Neutrophil (primary cell): ENCODE measurements at regions not wholly inside any gene's neighbourhood (a gene's known extent, or its start where the extent isn't known, plus 50 kb on each side); places are given as distances from the start of the nearest gene placed in this dataset.

ENCODE experiments used
- H3K27ac ChIP-seq: fragments of 200-600 bp; sonication (generic); 2 replicates; pipeline ENCODE4 v1.5.1; 2016; ENCODE audit warnings: mild to moderate bottlenecking, moderate library complexity
- H3K27me3 ChIP-seq: fragments of 200-600 bp; sonication (generic); 2 replicates; pipeline ENCODE4 v1.6.0; 2016; ENCODE audit warnings: mild to moderate bottlenecking
- H3K36me3 ChIP-seq: fragments of 200-600 bp; sonication (generic); 2 replicates; pipeline ENCODE4 v1.5.1; 2017
- H3K4me1 ChIP-seq, 2 experiments: fragments of 200-600 bp in 1 of 2; sonication (generic) in 1 of 2; 1 replicate in 1 of 2; 2 replicates in 1 of 2; pipeline versions ENCODE4 v1.5.1 to v1.6.1; 2013 to 2016; ENCODE audit warnings: low read depth in 1 of 2, low read length in 1 of 2, mild to moderate bottlenecking in 1 of 2, moderate library complexity in 1 of 2; ENCODE audit not compliant: control insufficient read depth in 1 of 2, insufficient read depth in 1 of 2
- H3K4me3 ChIP-seq, 2 experiments: fragments of 200-600 bp in 1 of 2; sonication (generic) in 1 of 2; 1 replicate in 1 of 2; 2 replicates in 1 of 2; pipeline ENCODE4 v1.5.1; 2013 to 2016; ENCODE audit warnings: low read depth in 1 of 2, low read length in 1 of 2, mild to moderate bottlenecking in 1 of 2, moderate library complexity in 1 of 2
- H3K9me3 ChIP-seq: fragments of 200-600 bp; sonication (generic); 2 replicates; pipeline ENCODE4 v1.5.1; 2016
- CTCF ChIP-seq: fragments of 200-600 bp; sonication (generic); IDR thresholded peaks from 2 replicates; pipeline ENCODE4 v1.5.1; 2016; ENCODE audit warnings: antibody characterized with exemption

DNA sequence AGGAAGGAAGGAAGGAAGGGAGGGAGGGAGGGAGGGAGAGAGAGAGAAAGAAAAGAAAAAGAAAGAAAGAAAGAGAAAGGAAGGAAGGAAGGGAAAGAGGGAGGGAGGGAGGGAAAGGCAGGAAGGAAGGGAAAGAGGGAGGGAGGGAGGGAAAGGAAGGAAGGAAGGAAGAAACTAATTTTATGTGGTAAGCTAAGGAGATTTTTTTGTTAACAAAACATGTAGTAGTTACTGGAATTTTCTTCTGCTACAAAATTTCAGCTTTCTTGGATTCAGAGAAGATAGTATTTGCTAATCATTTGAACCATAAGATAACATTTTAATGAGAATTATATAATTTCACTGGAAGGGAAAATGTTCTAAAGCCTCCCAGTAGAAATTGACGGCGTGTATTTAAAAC is 437.8 kb upstream of the DCN start:
- TF ChIP-seq CTCF: no peak
- H3K4me1 ChIP-seq: no peaks in the 10 kb centered on the region
- H3K9me3 ChIP-seq: no peaks in the 10 kb centered on the region
- H3K27ac ChIP-seq: no peak overlapping the region
- no peak overlapping the region for H3K4me3 ChIP-seq
- no peaks in the 10 kb centered on the region for H3K27me3 ChIP-seq
- H3K36me3 ChIP-seq: no peaks in the 10 kb centered on the region

DNA sequence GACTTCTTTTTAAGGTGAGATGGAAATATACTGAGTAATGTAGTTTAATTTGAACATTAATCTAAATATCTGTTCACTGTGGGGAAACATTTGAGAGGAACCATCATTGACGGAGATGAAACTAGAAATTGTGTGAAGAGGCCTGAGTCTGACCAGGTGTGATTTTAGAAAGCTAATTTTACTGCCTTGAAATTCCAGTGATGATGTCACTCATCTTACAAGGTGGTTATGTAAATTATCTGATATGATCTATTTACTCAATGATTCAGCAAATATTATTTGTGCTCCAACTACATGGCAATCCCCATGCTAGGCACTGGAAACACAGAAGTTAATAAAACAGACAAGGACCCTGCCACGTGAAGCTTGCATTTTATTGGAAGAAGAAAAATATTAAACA is 435.7 kb upstream of the DCN start:
- no peak overlapping the region for H3K27ac ChIP-seq
- TF ChIP-seq CTCF: no peak
- no peaks in the 10 kb centered on the region for H3K9me3 ChIP-seq
- no peak overlapping the region for H3K4me3 ChIP-seq
- no peaks in the 10 kb centered on the region for H3K36me3 ChIP-seq
- H3K4me1 ChIP-seq: no peaks in the 10 kb centered on the region
- H3K27me3 ChIP-seq: no peaks in the 10 kb centered on the region

DNA sequence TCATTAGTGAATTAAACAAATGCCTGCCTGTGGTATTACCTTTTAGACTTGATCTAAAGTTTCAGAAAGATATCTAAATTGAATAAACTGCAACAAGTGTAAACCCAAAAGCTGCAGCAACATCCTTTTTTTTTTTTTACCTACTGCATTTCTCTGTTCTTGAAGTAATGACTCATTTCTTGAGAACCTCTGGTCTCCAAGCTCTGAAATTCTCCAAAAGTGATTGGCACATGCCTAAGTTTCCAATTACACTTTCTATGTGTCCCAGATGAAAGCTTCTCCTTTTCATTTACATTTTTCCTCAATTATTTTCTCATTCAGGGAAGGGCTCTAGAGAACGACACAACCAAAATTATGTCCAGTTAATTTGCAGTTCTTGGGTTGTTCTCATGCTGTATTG is 435.2 kb upstream of the DCN start:
- no peaks in the 10 kb centered on the region for H3K4me1 ChIP-seq
- no peaks in the 10 kb centered on the region for H3K9me3 ChIP-seq
- H3K27me3 ChIP-seq: no peaks in the 10 kb centered on the region
- no peaks in the 10 kb centered on the region for H3K36me3 ChIP-seq
- H3K27ac ChIP-seq: no peak overlapping the region
- H3K4me3 ChIP-seq: no peak overlapping the region
- TF ChIP-seq CTCF: no peak

- H3K9me3 ChIP-seq: no peaks in the 10 kb centered on the region
- no peaks in the 10 kb centered on the region for H3K36me3 ChIP-seq
- no peaks in the 10 kb centered on the region for H3K4me1 ChIP-seq
- no peaks in the 10 kb centered on the region for H3K27me3 ChIP-seq
- no peak overlapping the region for H3K27ac ChIP-seq
- no peak for TF ChIP-seq CTCF
- H3K4me3 ChIP-seq: no peak overlapping the region
These were observed 433.8 kb upstream of the DCN start for GRCh38 chr12:91616416-91616815.

DNA sequence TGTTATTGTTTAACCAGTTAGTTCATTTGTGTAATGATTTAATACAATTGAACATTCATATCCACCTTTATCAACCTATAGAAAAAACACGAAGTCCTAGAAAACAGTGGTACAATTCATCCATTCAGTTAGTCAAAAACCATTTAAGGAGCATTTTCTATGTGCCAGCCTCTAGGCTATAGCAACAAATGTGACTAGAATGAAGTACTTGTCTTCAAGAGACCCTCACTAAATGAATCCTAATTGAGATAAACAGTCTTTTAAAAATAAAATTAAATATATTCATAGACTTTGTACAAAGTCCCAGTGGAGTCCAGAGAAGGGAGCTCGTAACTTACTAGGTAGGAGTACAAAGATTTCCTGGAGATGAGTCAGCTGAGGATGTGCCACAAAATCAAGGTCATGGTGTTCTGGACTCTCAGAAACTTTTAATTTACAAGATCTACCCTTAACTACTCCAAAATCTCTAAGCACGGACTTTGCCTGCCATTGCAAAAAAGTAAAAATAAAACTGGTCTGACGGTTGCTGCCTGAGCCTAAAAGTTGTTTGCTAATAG is 430.7 kb upstream of the DCN start:
- Histone ChIP-seq H3K4me3 (no peak overlapping the region), H3K27me3 (no peaks in the 10 kb centered on the region), H3K36me3 (no peaks in the 10 kb centered on the region), H3K27ac (no peak overlapping the region), H3K9me3 (no peaks in the 10 kb centered on the region), H3K4me1 (no peaks in the 10 kb centered on the region)
- TF ChIP-seq CTCF: no peak

DNA sequence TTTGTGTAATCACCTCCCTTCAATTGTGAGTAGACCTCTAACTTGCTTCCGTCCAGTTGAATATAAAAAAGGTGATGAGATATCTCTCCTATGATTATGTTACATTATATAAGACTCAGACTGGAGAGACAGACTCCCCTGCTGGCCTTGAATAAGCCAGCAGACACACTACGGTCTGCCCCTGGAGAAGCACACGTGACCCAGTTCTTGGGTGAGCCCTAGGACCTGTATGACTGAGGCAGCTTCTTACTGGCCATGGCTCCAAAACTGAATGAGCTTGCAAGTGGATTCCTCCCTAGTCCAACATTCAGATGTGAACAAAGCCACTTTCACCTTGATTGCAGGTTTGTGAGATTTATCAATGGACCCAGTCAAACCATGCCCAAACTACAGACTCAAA is 427.9 kb upstream of the DCN start:
- no peak for TF ChIP-seq CTCF
- no peak overlapping the region for H3K4me3 ChIP-seq
- H3K9me3 ChIP-seq: no peaks in the 10 kb centered on the region
- H3K36me3 ChIP-seq: no peaks in the 10 kb centered on the region
- H3K27me3 ChIP-seq: no peaks in the 10 kb centered on the region
- no peaks in the 10 kb centered on the region for H3K4me1 ChIP-seq
- no peak overlapping the region for H3K27ac ChIP-seq
